GM12878 (cell line): ENCODE measurements at regions not wholly inside any gene's neighbourhood (a gene's known extent, or its start where the extent isn't known, plus 50 kb on each side); places are given as distances from the start of the nearest gene placed in this dataset.

ENCODE experiments used
- ATAC-seq: fragments of 200-7000 bp; cut with Tn5 transposase; 3 replicates; pipeline ENCODE4 v1.9.1; 2020; ENCODE audit warnings: mild to moderate bottlenecking, moderate library complexity
- BruUV-seq: library from RNA; stranded (reverse); fragments of 400-500 nt; replicated peaks from 2 replicates; lab custom pipeline; 2021; lab: Mats Ljungman, UMichigan
- CTCF ChIA-PET: fragments of 300-600 bp; sonication (Branson Sonifier 250); formaldehyde crosslinking; extraction: SDS; loops from one replicate; lab custom pipeline; 2021; ENCODE audit warnings: inconsistent platforms; lab: Yijun Ruan, JAX
- POLR2A ChIA-PET: fragments of 350-600 bp; formaldehyde crosslinking; extraction: SDS; loops from one replicate; lab custom pipeline; 2021; ENCODE audit warnings: inconsistent platforms; lab: Charles Lee
- RAD21 ChIA-PET: fragments of 300-600 bp; sonication (Branson Sonifier 250); formaldehyde crosslinking; loops from one replicate; lab custom pipeline; 2023; ENCODE audit warnings: antibody characterized with exemption; ENCODE audit not compliant: unreplicated experiment; lab: Charles Lee
- SMC1A ChIA-PET: fragments of 300-600 bp; sonication (Branson Sonifier 250); formaldehyde crosslinking; loops from one replicate; lab custom pipeline; 2023; ENCODE audit not compliant: unreplicated experiment, uncharacterized antibody; lab: Charles Lee
- DNase-seq: peaks from one replicate; pipeline ENCODE4 v3.0.0-alpha.2; 2011; ENCODE audit warnings: low read depth, low spot score
- FAIRE-seq: peaks from 3 replicates; lab custom pipeline; 2011; peaks lifted over from hg19 to GRCh38; lab: Jason Lieb, UNC
- H2AFZ ChIP-seq: 2 replicates; pipeline ENCODE4 v1.6.0; 2011; ENCODE audit warnings: low read depth, low read length, control low read depth; ENCODE audit not compliant: control insufficient read depth
- H3K27ac ChIP-seq: 2 replicates; pipeline ENCODE4 v1.5.1; 2011; ENCODE audit warnings: control low read depth; ENCODE audit not compliant: control insufficient read depth, insufficient read depth
- H3K27me3 ChIP-seq, 2 experiments: replicated peaks in 1 of 2; 2 replicates each; pipeline versions ENCODE4 v1.6.0 to v1.6.1; 2011; ENCODE audit warnings: low read length in 1 of 2; ENCODE audit not compliant: control insufficient read depth in 2 of 2, insufficient read depth in 2 of 2
- H3K36me3 ChIP-seq, 2 experiments: 2 replicates each; pipeline ENCODE4 v1.5.1; 2011; ENCODE audit warnings: low read length in 1 of 2; ENCODE audit not compliant: control insufficient read depth in 2 of 2, insufficient read depth in 2 of 2
- H3K4me1 ChIP-seq: 2 replicates; pipeline ENCODE4 v1.6.1; 2011; ENCODE audit warnings: mild to moderate bottlenecking, low read length, moderate library complexity, mixed read lengths; ENCODE audit not compliant: control insufficient read depth, insufficient read depth
- H3K4me2 ChIP-seq: 2 replicates; pipeline ENCODE4 v1.6.0; 2011; ENCODE audit warnings: control low read depth; ENCODE audit not compliant: control insufficient read depth, insufficient read depth
- H3K4me3 ChIP-seq: fragments of 200-600 bp; sonication (generic); 2 replicates; pipeline ENCODE4 v1.5.1; 2016
- H3K79me2 ChIP-seq: 2 replicates; pipeline ENCODE4 v1.6.0; 2011; ENCODE audit warnings: low read length; ENCODE audit not compliant: control insufficient read depth, insufficient read depth
- H3K9ac ChIP-seq: 2 replicates; pipeline ENCODE4 v1.8.0; 2011; ENCODE audit warnings: low read length, control low read depth, mixed read lengths; ENCODE audit not compliant: control insufficient read depth, insufficient read depth
- H3K9me3 ChIP-seq: replicated peaks from 3 replicates; pipeline ENCODE4 v1.5.1; 2011; ENCODE audit warnings: mild to moderate bottlenecking, low read length; ENCODE audit not compliant: control insufficient read depth, insufficient read depth
- H4K20me1 ChIP-seq: 2 replicates; pipeline ENCODE4 v1.6.0; 2011; ENCODE audit not compliant: control insufficient read depth, insufficient read depth
- CEBPB ChIP-seq, 2 experiments: fragments of 150-350 bp in 1 of 2; IDR thresholded peaks; 2 replicates each; pipeline ENCODE4 v1.6.1; 2012 to 2014; ENCODE audit warnings: low read depth in 2 of 2, low read length in 2 of 2, borderline replicate concordance in 1 of 2, inconsistent platforms in 1 of 2
- HDAC2 ChIP-seq: fragments of 200-600 bp; sonication (generic); IDR thresholded peaks from 2 replicates; pipeline ENCODE4 v1.6.1; 2017
- HDGF ChIP-seq: fragments of 450-650 bp; IDR thresholded peaks from 2 replicates; pipeline ENCODE4 v1.6.1; 2016; ENCODE audit warnings: antibody characterized with exemption
- KAT2A ChIP-seq: conservative IDR thresholded peaks from 2 replicates; pipeline ENCODE4 v1.6.1; 2011; ENCODE audit warnings: low read depth, low read length; ENCODE audit not compliant: control insufficient read depth
- PAX8 ChIP-seq: fragments of 450-650 bp; IDR thresholded peaks from 2 replicates; pipeline ENCODE4 v1.6.1; 2017; ENCODE audit warnings: mild to moderate bottlenecking, moderate library complexity
- SKIL ChIP-seq: fragments of 450-650 bp; IDR thresholded peaks from 2 replicates; pipeline ENCODE4 v1.6.1; 2017; ENCODE audit warnings: mild to moderate bottlenecking, low read depth, inconsistent platforms; ENCODE audit not compliant: poor library complexity, severe bottlenecking
- SMAD5 ChIP-seq: IDR thresholded peaks from 2 replicates; pipeline ENCODE4 v1.6.1; 2016; ENCODE audit warnings: antibody characterized with exemption, low read depth
- TAF1 ChIP-seq: IDR thresholded peaks from 2 replicates; pipeline ENCODE4 v1.6.1; 2011; ENCODE audit warnings: mild to moderate bottlenecking, low read depth, low read length, borderline replicate concordance
- WGBS: methylation state at CpG from one replicate; pipeline ENCODE4 v1.1.6; 2016; ENCODE audit warnings: low lambda C conversion rate; ENCODE audit not compliant: insufficient replicate concordance, insufficient coverage; ENCODE audit errors: missing lambda C conversion rate; 5-methylcytosine and 5-hydroxymethylcytosine counted together
- in situ Hi-C: fragments of 300-500 bp; cut with MboI; formaldehyde crosslinking; loops from 9 replicates; pipeline ENCODE4 v1.14.3; 2018; ENCODE audit warnings: mixed read lengths
- intact Hi-C: fragments of 100-400 bp; cut with micrococcal nuclease; formaldehyde crosslinking; loops from one replicate; pipeline ENCODE4 v1.14.2; 2022; ENCODE audit not compliant: unreplicated experiment

- CTCF ChIA-PET = no interaction called here
- DNase-seq = no peak
- intact Hi-C loops = no loop called here
These were observed 112.4 kb downstream of the NRN1 start for GRCh38 chr6:5894357-5894756.

More at GRCh38 chr6:5894357-5894756, 112.4 kb downstream of the NRN1 start:
- Histone ChIP-seq H2AFZ (no peak overlapping the region), H3K4me1 (no peaks in the 10 kb centered on the region), H4K20me1 (no peaks in the 10 kb centered on the region), H3K9me3 (no peaks in the 10 kb centered on the region), H3K36me3 (no peaks in the 10 kb centered on the region), H3K9ac (no peak overlapping the region), H3K79me2 (no peaks in the 10 kb centered on the region), H3K4me2 (no peak overlapping the region), H3K27ac (no peak overlapping the region), H3K4me3 (no peak overlapping the region), H3K27me3 (no peaks in the 10 kb centered on the region)
- 97% methylated on average over 4 of the region's 4 CpGs for WGBS
- TF ChIP-seq HDAC2 (no peak), SKIL (no peak), HDGF (no peak), KAT2A (no peak), CEBPB (IDR thresholded peaks at IDR 0.05; ENCODE audit: borderline replicate concordance in 1 of 2, low read depth in 2 of 2, low read length in 2 of 2) (no peak), PAX8 (no peak), SMAD5 (no peak), TAF1 (no peak)
- SMC1A ChIA-PET = no interaction called here
- no TSS peak for BruUV-seq
- POLR2A ChIA-PET = no interaction called here
- no peak for ATAC-seq
- FAIRE-seq = no peak
- RAD21 ChIA-PET = no interaction called here
- in situ Hi-C loops = no loop called here
